B cell (primary cell): ENCODE measurements at regions not wholly inside any gene's neighbourhood (a gene's known extent, or its start where the extent isn't known, plus 50 kb on each side); places are given as distances from the start of the nearest gene placed in this dataset.

Experiments used
- ATAC-seq: fragments of 200-7000 bp; cut with Tn5 transposase; one replicate; pipeline ENCODE4 v1.10.0; 2021; ENCODE audit warnings: low read depth, mild to moderate bottlenecking, moderate number of reproducible peaks, moderate library complexity
- CTCF ChIA-PET: fragments of 350-600 bp; sonication (Branson Sonifier 250); formaldehyde crosslinking; loops from one replicate; lab custom pipeline; 2021; ENCODE audit warnings: antibody characterized with exemption, inconsistent platforms; lab: Charles Lee
- POLR2A ChIA-PET: fragments of 350-600 bp; sonication (Branson Sonifier 250); formaldehyde crosslinking; loops from one replicate; lab custom pipeline; 2021; ENCODE audit warnings: antibody characterized with exemption; lab: Charles Lee
- DNase-seq: peaks from one replicate; pipeline ENCODE4 v3.0.0; 2013
- H2AFZ ChIP-seq: 2 replicates; pipeline ENCODE4 v1.6.1; 2012; ENCODE audit warnings: mild to moderate bottlenecking, low read depth, low read length; ENCODE audit not compliant: insufficient read depth, poor library complexity, severe bottlenecking
- H3K27ac ChIP-seq, 2 donors: 1 replicate in 1 of 2; 2 replicates in 1 of 2; pipeline ENCODE4 v1.5.1; 2012 to 2013; ENCODE audit warnings: low read length in 2 of 2, mild to moderate bottlenecking in 2 of 2, moderate library complexity in 1 of 2
- H3K27me3 ChIP-seq, 4 experiments: fragments of 200-600 bp in 1 of 4; sonication (generic) in 1 of 4; replicated peaks in 1 of 4; 1 replicate in 2 of 4; 2 replicates in 2 of 4; pipeline versions ENCODE4 v1.6.1 to v1.7.0; 2013 to 2016; ENCODE audit warnings: low read length in 3 of 4, mild to moderate bottlenecking in 2 of 4, mixed read lengths in 1 of 4, moderate library complexity in 1 of 4; ENCODE audit not compliant: insufficient read depth in 4 of 4, control insufficient read depth in 3 of 4; ENCODE audit errors: control extremely low read depth in 1 of 4
- H3K36me3 ChIP-seq, 2 experiments: replicated peaks in 1 of 2; 1 replicate in 1 of 2; 2 replicates in 1 of 2; pipeline versions ENCODE4 v1.6.1 to v1.7.1; 2013; ENCODE audit warnings: low read length in 1 of 2; ENCODE audit not compliant: insufficient read depth in 2 of 2, control insufficient read depth in 1 of 2; ENCODE audit errors: control extremely low read depth in 1 of 2, extremely low read depth in 1 of 2
- H3K4me1 ChIP-seq, 2 donors: fragments of 200-600 bp in 1 of 2; sonication (generic) in 1 of 2; 1 replicate in 1 of 2; 2 replicates in 1 of 2; pipeline versions ENCODE4 v1.5.1 to v1.6.1; 2013 to 2017; ENCODE audit warnings: low read length in 2 of 2; ENCODE audit not compliant: control insufficient read depth in 2 of 2, insufficient read depth in 2 of 2
- H3K4me2 ChIP-seq: replicated peaks from 2 replicates; pipeline ENCODE3; 2012; ENCODE audit warnings: mild to moderate bottlenecking, low read depth, low read length; ENCODE audit not compliant: poor library complexity, severe bottlenecking
- H3K4me3 ChIP-seq, 5 experiments: fragments of 200-600 bp in 1 of 5; sonication (generic) in 1 of 5; 1 replicate in 3 of 5; 2 replicates in 2 of 5; pipeline versions ENCODE4 v1.5.1 to v1.7.0; 2011 to 2016; ENCODE audit warnings: low read length in 4 of 5, mild to moderate bottlenecking in 4 of 5, low read depth in 2 of 5, control low read depth in 1 of 5, moderate library complexity in 1 of 5; ENCODE audit not compliant: insufficient read depth in 1 of 5; ENCODE audit errors: control extremely low read depth in 1 of 5, extremely low read depth in 1 of 5
- H3K79me2 ChIP-seq: fragments of 200-600 bp; sonication (generic); one replicate; pipeline ENCODE4 v1.6.0; 2016; ENCODE audit warnings: low read length; ENCODE audit not compliant: control insufficient read depth, insufficient read depth
- H3K9ac ChIP-seq: fragments of 200-600 bp; sonication (generic); 2 replicates; pipeline ENCODE4 v1.6.1; 2017; ENCODE audit warnings: mild to moderate bottlenecking, low read length, moderate library complexity
- H3K9me3 ChIP-seq, 3 donors: one replicate each; pipeline versions ENCODE4 v1.6.1 to v1.7.1; 2013; ENCODE audit warnings: low read length in 2 of 3; ENCODE audit not compliant: control insufficient read depth in 2 of 3, insufficient read depth in 1 of 3; ENCODE audit errors: control extremely low read depth in 1 of 3
- H4K20me1 ChIP-seq: 2 replicates; pipeline ENCODE4 v1.6.0; 2012; ENCODE audit warnings: mild to moderate bottlenecking, low read length; ENCODE audit not compliant: insufficient read depth, control insufficient read depth, poor library complexity, severe bottlenecking
- H3K27ac Mint-ChIP-seq: one replicate; pipeline ENCODE4 v1.8.0; 2021; ENCODE audit warnings: mixed read lengths
- H3K27me3 Mint-ChIP-seq: one replicate; pipeline ENCODE4 v1.8.0; 2021; ENCODE audit warnings: mixed read lengths
- H3K4me1 Mint-ChIP-seq: one replicate; pipeline ENCODE4 v1.8.0; 2021; ENCODE audit warnings: mixed read lengths
- H3K4me3 Mint-ChIP-seq: one replicate; pipeline ENCODE4 v1.8.0; 2021; ENCODE audit warnings: mixed read lengths
- H3K9me3 Mint-ChIP-seq: one replicate; pipeline ENCODE4 v1.8.0; 2022; ENCODE audit warnings: mixed read lengths; ENCODE audit not compliant: insufficient read depth
- CTCF ChIP-seq: fragments of 200-600 bp; IDR thresholded peaks from one replicate; pipeline ENCODE4 v1.8.0; 2022; ENCODE audit warnings: antibody characterized with exemption, mild to moderate bottlenecking
- EZH2 ChIP-seq: IDR thresholded peaks from 2 replicates; pipeline ENCODE4 v1.6.1; 2012; ENCODE audit warnings: borderline replicate concordance, low read depth, mild to moderate bottlenecking, moderate library complexity, low read length; ENCODE audit not compliant: insufficient read depth, poor library complexity, severe bottlenecking
- WGBS: methylation state at CpG from one replicate; pipeline ENCODE4 v1.1.5; 2013; ENCODE audit warnings: missing lambda C conversion rate; ENCODE audit not compliant: insufficient coverage; 5-methylcytosine and 5-hydroxymethylcytosine counted together
- intact Hi-C: fragments of 100-400 bp; cut with micrococcal nuclease; formaldehyde crosslinking; loops from one replicate; pipeline ENCODE4 v1.10.0; 2022

GRCh38 chr15:70267879-70268278 is 170.2 kb upstream of the TLE3 start:
- DNase-seq (no peak), ATAC-seq (no peak)
- 94% methylated on average over 6 of the region's 6 CpGs for WGBS
- no peak overlapping the region for H2AFZ ChIP-seq
- Mint-ChIP-seq H3K27ac (no peak overlapping the region), H3K27me3 (no peaks in the 10 kb centered on the region), H3K9me3 (no peaks in the 10 kb centered on the region), H3K4me1 (peaks cover 91% of the 10 kb centered on the region), H3K4me3 (peak overlapping the region; percentile 59)
- H3K27ac ChIP-seq: no peak overlapping the region
- TF ChIP-seq EZH2 (no peak), CTCF (no peak)
- H3K9me3 ChIP-seq: peaks cover 0 to 4% (median 0%) of the 10 kb centered on the region in 3 donors
- ChIA-PET CTCF (interaction anchor here (0.5 to 2.2 kb wide), 8 partner anchors 9 to 692 kb away, joined by 3 to 8 read pairs (median 4); no protein-coding TSS in a partner anchor), POLR2A (interaction anchor here (1.3 to 2.9 kb wide), 2 partner anchors 9 to 51 kb away, joined by 3 to 14 read pairs; no protein-coding TSS in a partner anchor)
- H4K20me1 ChIP-seq: no peaks in the 10 kb centered on the region
- no peaks in the 10 kb centered on the region for H3K79me2 ChIP-seq
- no peak overlapping the region for H3K9ac ChIP-seq
- peaks cover 91 to 92% of the 10 kb centered on the region in 2 donors for H3K4me1 ChIP-seq
- H3K4me2 ChIP-seq: no peak overlapping the region
- no peaks in the 10 kb centered on the region for H3K36me3 ChIP-seq
- intact Hi-C loops: loop anchor here (10.0 kb wide), 1 partner anchor 383 kb away; no protein-coding TSS in a partner anchor
- no peak overlapping the region for H3K4me3 ChIP-seq
- H3K27me3 ChIP-seq: peaks cover 0 to 19% (median 0%) of the 10 kb centered on the region in 4 experiments

GRCh38 chr15:70267306-70267705 is 169.6 kb upstream of the TLE3 start:
- POLR2A ChIA-PET: interaction anchor here (1.3 kb wide), 1 partner anchor 52 kb away, joined by 3 read pairs; no protein-coding TSS in a partner anchor
- Mint-ChIP-seq H3K4me1 (peaks cover 97% of the 10 kb centered on the region), H3K4me3 (no peak overlapping the region)

More at GRCh38 chr15:70267306-70267705, 169.6 kb upstream of the TLE3 start:
- TF ChIP-seq EZH2: no peak
- CTCF ChIA-PET: interaction anchor here (0.5 to 1.2 kb wide), 2 partner anchors 13 to 168 kb away, joined by 3 to 4 read pairs; no protein-coding TSS in a partner anchor
- Histone ChIP-seq H4K20me1 (no peaks in the 10 kb centered on the region), H3K79me2 (no peaks in the 10 kb centered on the region), H3K36me3 (no peaks in the 10 kb centered on the region), H3K9me3 (peaks cover 0 to 4% (median 0%) of the 10 kb centered on the region in 3 donors), H3K4me1 (peaks cover 97% of the 10 kb centered on the region in 2 donors), H3K27me3 (peaks cover 0 to 13% (median 0%) of the 10 kb centered on the region in 4 experiments), H3K4me3 (no peak overlapping the region), H3K9ac (no peak overlapping the region), H2AFZ (no peak overlapping the region), H3K27ac (no peak overlapping the region), H3K4me2 (peak overlapping the region; percentile 52)
- no peak overlapping the region for H3K27ac Mint-ChIP-seq
- no peaks in the 10 kb centered on the region for H3K27me3 Mint-ChIP-seq
- no peak for DNase-seq
- 97% methylated on average over 2 of the region's 2 CpGs for WGBS
- ATAC-seq: no peak
- H3K9me3 Mint-ChIP-seq: no peaks in the 10 kb centered on the region
- intact Hi-C loops: loop anchor here (10.0 kb wide), 1 partner anchor 383 kb away; no protein-coding TSS in a partner anchor
